H9 (cell line): ENCODE measurements at regions not wholly inside any gene's neighbourhood (a gene's known extent, or its start where the extent isn't known, plus 50 kb on each side); places are given as distances from the start of the nearest gene placed in this dataset.

Source experiments
- DNase-seq: peaks from one replicate; pipeline ENCODE4 v3.0.0-alpha.2; 2017
- H2AFZ ChIP-seq: one replicate; pipeline ENCODE4 v1.6.1; 2013; ENCODE audit warnings: mild to moderate bottlenecking, low read length, control low read depth, moderate library complexity
- H2AK5ac ChIP-seq: 2 replicates; pipeline ENCODE4 v1.6.1; 2013; ENCODE audit warnings: low read length, control low read depth, mixed read lengths; ENCODE audit not compliant: insufficient read length
- H2BK120ac ChIP-seq: one replicate; pipeline ENCODE4 v1.6.1; 2013; ENCODE audit warnings: low read depth, mild to moderate bottlenecking, low read length, control low read depth, inconsistent platforms; ENCODE audit not compliant: poor library complexity, severe bottlenecking
- H2BK12ac ChIP-seq: 2 replicates; pipeline ENCODE4 v1.6.1; 2013; ENCODE audit warnings: low read length, control low read depth, mixed read lengths, low read depth; ENCODE audit not compliant: insufficient read length
- H2BK15ac ChIP-seq: 2 replicates; pipeline ENCODE4 v1.6.1; 2013; ENCODE audit warnings: low read depth, low read length, control low read depth
- H2BK20ac ChIP-seq: one replicate; pipeline ENCODE4 v1.6.1; 2013; ENCODE audit warnings: low read depth, mild to moderate bottlenecking, low read length, control low read depth, inconsistent platforms; ENCODE audit not compliant: poor library complexity, severe bottlenecking
- H2BK5ac ChIP-seq: 2 replicates; pipeline ENCODE4 v1.6.1; 2013; ENCODE audit warnings: low read length, control low read depth, mixed read lengths; ENCODE audit not compliant: insufficient read length
- H3K14ac ChIP-seq: 2 replicates; pipeline ENCODE4 v1.6.1; 2013; ENCODE audit warnings: low read length, control low read depth; ENCODE audit not compliant: insufficient read depth
- H3K18ac ChIP-seq: 2 replicates; pipeline ENCODE4 v1.6.1; 2013; ENCODE audit warnings: low read depth, mild to moderate bottlenecking, mixed read lengths, low read length, control low read depth; ENCODE audit not compliant: insufficient read length
- H3K23ac ChIP-seq: 2 replicates; pipeline ENCODE4 v1.6.1; 2013; ENCODE audit warnings: low read length, control low read depth, mixed read lengths, low read depth; ENCODE audit not compliant: insufficient read length
- H3K23me2 ChIP-seq: 2 replicates; pipeline ENCODE4 v1.6.1; 2013; ENCODE audit warnings: low read depth, mild to moderate bottlenecking, mixed read lengths, low read length, control low read depth; ENCODE audit not compliant: insufficient read length, poor library complexity, severe bottlenecking
- H3K27ac ChIP-seq: 2 replicates; pipeline ENCODE4 v1.5.1; 2013; ENCODE audit warnings: low read length, control low read depth, mixed read lengths, low read depth; ENCODE audit not compliant: insufficient read length
- H3K27me3 ChIP-seq: 2 replicates; pipeline ENCODE4 v1.6.1; 2013; ENCODE audit warnings: low read length, control low read depth, inconsistent platforms; ENCODE audit not compliant: insufficient read depth
- H3K4ac ChIP-seq: 2 replicates; pipeline ENCODE4 v1.6.1; 2013; ENCODE audit warnings: low read depth, mild to moderate bottlenecking, control low read depth, inconsistent platforms, low read length, moderate library complexity
- H3K4me1 ChIP-seq: 2 replicates; pipeline ENCODE4 v1.6.1; 2013; ENCODE audit warnings: low read length, control low read depth, inconsistent platforms; ENCODE audit not compliant: insufficient read depth
- H3K4me2 ChIP-seq: 2 replicates; pipeline ENCODE4 v1.6.1; 2013; ENCODE audit warnings: low read length, control low read depth, mixed read lengths; ENCODE audit not compliant: insufficient read length, insufficient read depth
- H3K56ac ChIP-seq: 2 replicates; pipeline ENCODE4 v1.6.1; 2013; ENCODE audit warnings: low read depth, mild to moderate bottlenecking, mixed read lengths, low read length, control low read depth; ENCODE audit not compliant: insufficient read length
- H3K79me1 ChIP-seq: 2 replicates; pipeline ENCODE4 v1.6.1; 2013; ENCODE audit warnings: low read depth, mild to moderate bottlenecking, moderate library complexity, low read length, control low read depth, inconsistent platforms; ENCODE audit not compliant: insufficient read depth, poor library complexity, severe bottlenecking
- H3K79me2 ChIP-seq: 2 replicates; pipeline ENCODE4 v1.6.1; 2013; ENCODE audit warnings: low read length, control low read depth, inconsistent platforms; ENCODE audit not compliant: insufficient read depth
- H3K9ac ChIP-seq: 2 replicates; pipeline ENCODE4 v1.6.1; 2013; ENCODE audit warnings: low read length, control low read depth, mixed read lengths; ENCODE audit not compliant: insufficient read length; ENCODE audit errors: extremely low read depth
- H3K9me3 ChIP-seq: one replicate; pipeline ENCODE4 v1.6.1; 2013; ENCODE audit warnings: low read depth, low read length, inconsistent platforms; ENCODE audit not compliant: control insufficient read depth
- H3T11ph ChIP-seq: one replicate; pipeline ENCODE4 v1.6.1; 2013; ENCODE audit warnings: mild to moderate bottlenecking, low read length, control low read depth, inconsistent platforms
- H4K20me1 ChIP-seq: one replicate; pipeline ENCODE4 v1.6.1; 2013; ENCODE audit not compliant: control insufficient read depth, insufficient read length, insufficient read depth
- H4K5ac ChIP-seq: 2 replicates; pipeline ENCODE4 v1.6.1; 2013; ENCODE audit warnings: low read depth, mild to moderate bottlenecking, mixed read lengths, low read length, control low read depth; ENCODE audit not compliant: insufficient read length
- H4K8ac ChIP-seq: replicated peaks from 2 replicates; pipeline ENCODE4 v1.6.1; 2013; ENCODE audit warnings: low read length, control low read depth, mixed read lengths, low read depth; ENCODE audit not compliant: insufficient read length
- H4K91ac ChIP-seq: 2 replicates; pipeline ENCODE4 v1.6.1; 2013; ENCODE audit warnings: low read depth, mild to moderate bottlenecking, moderate library complexity, mixed read lengths, low read length, control low read depth; ENCODE audit not compliant: insufficient read length
- H3K27ac Mint-ChIP-seq, 3 experiments: 2 replicates in 2 of 3; 3 replicates in 1 of 3; pipeline ENCODE4 v1.8.0; 2020 to 2021; ENCODE audit warnings: mixed read lengths in 3 of 3, mild to moderate bottlenecking in 1 of 3, moderate library complexity in 1 of 3
- H3K27me3 Mint-ChIP-seq: 2 replicates; pipeline ENCODE4 v1.8.0; 2021; ENCODE audit warnings: low read depth, mild to moderate bottlenecking, moderate library complexity, mixed read lengths
- H3K36me3 Mint-ChIP-seq, 3 experiments: 2 replicates in 2 of 3; 3 replicates in 1 of 3; pipeline ENCODE4 v1.8.0; 2020 to 2021; ENCODE audit warnings: low read depth in 3 of 3, mixed read lengths in 3 of 3; ENCODE audit not compliant: insufficient read depth in 1 of 3
- H3K4me1 Mint-ChIP-seq, 2 experiments: 2 replicates each; pipeline ENCODE4 v1.8.0; 2020; ENCODE audit warnings: mixed read lengths in 2 of 2
- H3K4me3 Mint-ChIP-seq, 2 experiments: 2 replicates in 1 of 2; 3 replicates in 1 of 2; pipeline ENCODE4 v1.8.0; 2020 to 2021; ENCODE audit warnings: mild to moderate bottlenecking in 2 of 2, mixed read lengths in 2 of 2, moderate library complexity in 1 of 2
- H3K9me3 Mint-ChIP-seq, 2 experiments: 2 replicates in 1 of 2; 3 replicates in 1 of 2; pipeline ENCODE4 v1.8.0; 2020; ENCODE audit warnings: mild to moderate bottlenecking in 2 of 2, mixed read lengths in 2 of 2, moderate library complexity in 1 of 2
- WGBS: extraction: QIAGEN DNeasy Blood & Tissue Kit; methylation state at CpG from one replicate; pipeline ENCODE4 v1.1.7; 2013; ENCODE audit warnings: missing lambda C conversion rate, low lambda C conversion rate, mixed read lengths; ENCODE audit not compliant: insufficient read length; ENCODE audit errors: extremely low coverage; 5-methylcytosine and 5-hydroxymethylcytosine counted together
- TF ChIP-seq, protein P1 (sequence below): fragments of 200-600 bp; sonication (generic); conservative IDR thresholded peaks from 3 replicates; pipeline ENCODE4 v1.8.0; 2021; ENCODE audit warnings: antibody characterized with exemption, mild to moderate bottlenecking

DNA sequence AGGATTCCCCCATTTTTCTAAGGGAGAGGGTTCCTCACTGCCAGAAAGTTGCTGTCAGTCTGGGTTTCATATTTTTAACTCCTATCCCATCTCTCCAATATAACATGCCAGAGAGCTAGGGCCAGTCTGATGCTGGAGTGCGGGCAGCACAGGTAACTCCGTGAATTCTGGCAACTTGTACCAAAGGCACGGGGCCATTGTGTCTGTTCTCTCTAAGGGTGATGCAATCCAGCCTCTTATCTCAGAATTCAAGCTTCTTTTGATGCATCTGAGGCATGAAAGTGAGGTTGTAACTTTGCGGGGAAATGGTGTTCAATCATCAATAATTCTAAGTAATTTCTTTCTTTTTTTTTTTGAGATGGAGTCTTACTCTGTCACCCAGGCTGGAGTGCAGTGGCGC lies 1074.4 kb downstream of the TYW1 start:
- peak overlapping the region in 1 of 3 experiments; percentile 18; a peak in 1 of 7 replicates for H3K27ac Mint-ChIP-seq

More for the DNA sequence above, 1074.4 kb downstream of the TYW1 start:
- Histone ChIP-seq H3K23me2 (no peaks in the 10 kb centered on the region), H3K27ac (no peak overlapping the region), H3K9ac (no peak overlapping the region), H2BK120ac (no peak overlapping the region), H3K4me1 (no peaks in the 10 kb centered on the region), H4K20me1 (no peaks in the 10 kb centered on the region), H3K79me1 (no peaks in the 10 kb centered on the region), H2AK5ac (no peak overlapping the region), H4K91ac (no peak overlapping the region), H4K5ac (no peak overlapping the region), H2AFZ (no peak overlapping the region), H3K27me3 (no peaks in the 10 kb centered on the region), H3K9me3 (no peaks in the 10 kb centered on the region), H3K23ac (no peak overlapping the region), H3K4ac (no peak overlapping the region), H2BK20ac (no peak overlapping the region), H3K4me2 (no peak overlapping the region), H2BK15ac (no peak overlapping the region), H3K14ac (no peak overlapping the region), H2BK12ac (no peak overlapping the region), H4K8ac (no peak overlapping the region), H3K18ac (no peak overlapping the region), H2BK5ac (no peak overlapping the region), H3T11ph (no peak overlapping the region), H3K56ac (no peak overlapping the region), H3K79me2 (no peaks in the 10 kb centered on the region)
- no peak for DNase-seq
- Mint-ChIP-seq H3K4me3 (no peak overlapping the region), H3K36me3 (no peaks in the 10 kb centered on the region; a peak in 1 of 7 replicates), H3K4me1 (peaks cover 6 to 7% of the 10 kb centered on the region in 2 experiments), H3K9me3 (no peaks in the 10 kb centered on the region), H3K27me3 (no peaks in the 10 kb centered on the region; the same call in 1 of the 2 replicates)
- WGBS, result no CpG with 5 or more reads among the region's 5 CpGs
- TF ChIP-seq, protein P1, sequence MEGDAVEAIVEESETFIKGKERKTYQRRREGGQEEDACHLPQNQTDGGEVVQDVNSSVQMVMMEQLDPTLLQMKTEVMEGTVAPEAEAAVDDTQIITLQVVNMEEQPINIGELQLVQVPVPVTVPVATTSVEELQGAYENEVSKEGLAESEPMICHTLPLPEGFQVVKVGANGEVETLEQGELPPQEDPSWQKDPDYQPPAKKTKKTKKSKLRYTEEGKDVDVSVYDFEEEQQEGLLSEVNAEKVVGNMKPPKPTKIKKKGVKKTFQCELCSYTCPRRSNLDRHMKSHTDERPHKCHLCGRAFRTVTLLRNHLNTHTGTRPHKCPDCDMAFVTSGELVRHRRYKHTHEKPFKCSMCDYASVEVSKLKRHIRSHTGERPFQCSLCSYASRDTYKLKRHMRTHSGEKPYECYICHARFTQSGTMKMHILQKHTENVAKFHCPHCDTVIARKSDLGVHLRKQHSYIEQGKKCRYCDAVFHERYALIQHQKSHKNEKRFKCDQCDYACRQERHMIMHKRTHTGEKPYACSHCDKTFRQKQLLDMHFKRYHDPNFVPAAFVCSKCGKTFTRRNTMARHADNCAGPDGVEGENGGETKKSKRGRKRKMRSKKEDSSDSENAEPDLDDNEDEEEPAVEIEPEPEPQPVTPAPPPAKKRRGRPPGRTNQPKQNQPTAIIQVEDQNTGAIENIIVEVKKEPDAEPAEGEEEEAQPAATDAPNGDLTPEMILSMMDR, result no peak
